Colonic mucosa (tissue), 4 donors: ENCODE measurements at regions not wholly inside any gene's neighbourhood (a gene's known extent, or its start where the extent isn't known, plus 50 kb on each side); places are given as distances from the start of the nearest gene placed in this dataset.

ENCODE experiments used
- DNase-seq: peaks from one replicate; pipeline ENCODE4 v3.0.0-alpha.2; 2020
- H3K27ac ChIP-seq: fragments of 200-600 bp; one replicate; pipeline ENCODE4 v1.8.0; 2021
- H3K27me3 ChIP-seq: fragments of 200-600 bp; one replicate; pipeline ENCODE4 v1.8.0; 2021
- H3K36me3 ChIP-seq: fragments of 200-600 bp; one replicate; pipeline ENCODE4 v1.8.0; 2021
- H3K4me1 ChIP-seq: fragments of 200-600 bp; one replicate; pipeline ENCODE4 v1.8.0; 2021; ENCODE audit warnings: mild to moderate bottlenecking
- H3K4me3 ChIP-seq: fragments of 200-600 bp; one replicate; pipeline ENCODE4 v1.8.0; 2021
- H3K9ac ChIP-seq, 2 donors: one replicate each; pipeline ENCODE4 v1.7.0; 2013; ENCODE audit warnings: control low read depth in 2 of 2, low read depth in 2 of 2, low read length in 2 of 2
- H3K9me3 ChIP-seq: fragments of 200-600 bp; one replicate; pipeline ENCODE4 v1.8.0; 2021
- intact Hi-C: fragments of 100-400 bp; cut with DNase I; formaldehyde crosslinking; loops from one replicate; pipeline ENCODE4 v1.14.1; 2022
- TF ChIP-seq, protein P1 (sequence below): fragments of 200-600 bp; IDR thresholded peaks from one replicate; pipeline ENCODE4 v1.8.0; 2022; ENCODE audit warnings: antibody characterized with exemption, mild to moderate bottlenecking
- donor health status: healthy.
- donor health status: DM: no; HTN: no; CAD: no.
- donor health status: DM: no; HTN: no; CAD: no.

DNA sequence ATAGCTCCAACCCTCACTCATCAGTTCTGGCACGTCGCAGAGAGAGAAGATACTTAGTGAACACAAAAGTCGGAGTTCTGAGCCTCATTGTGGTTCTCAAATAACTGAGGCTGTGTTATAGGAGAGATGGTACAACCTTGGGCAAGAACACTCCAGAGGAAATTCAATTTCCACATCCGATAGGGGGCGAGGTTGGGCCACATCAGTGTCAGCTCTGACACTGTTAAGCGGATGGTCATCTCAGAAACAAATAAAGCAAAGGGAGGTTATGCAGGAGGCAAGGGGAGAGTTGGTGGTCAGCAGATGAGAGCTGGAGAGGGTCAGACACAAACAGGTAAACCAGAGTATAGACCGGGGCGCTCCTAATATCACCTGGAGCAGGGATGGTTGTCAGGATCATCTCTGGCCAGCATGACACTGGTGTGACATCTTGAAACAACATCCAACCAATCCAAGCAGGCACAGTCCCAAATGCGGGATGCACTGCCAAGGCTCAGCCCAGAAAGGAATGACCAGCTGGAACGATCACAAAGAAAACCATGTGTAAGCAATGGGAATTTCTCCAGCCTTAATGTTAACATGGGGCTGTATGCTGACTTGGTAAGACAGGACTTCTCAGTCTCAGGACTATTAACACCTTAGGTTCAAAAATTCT is 331.8 kb downstream of the HACE1 start:
- DNase-seq, result peak; percentile 52
- no peaks in the 10 kb centered on the region for H3K9me3 ChIP-seq
- H3K36me3 ChIP-seq, result no peaks in the 10 kb centered on the region
- no peak overlapping the region for H3K9ac ChIP-seq
- intact Hi-C loops, result loop anchor here (5.0 kb wide), 1 partner anchor 244 kb away; no protein-coding TSS in a partner anchor
- TF ChIP-seq, protein P1, sequence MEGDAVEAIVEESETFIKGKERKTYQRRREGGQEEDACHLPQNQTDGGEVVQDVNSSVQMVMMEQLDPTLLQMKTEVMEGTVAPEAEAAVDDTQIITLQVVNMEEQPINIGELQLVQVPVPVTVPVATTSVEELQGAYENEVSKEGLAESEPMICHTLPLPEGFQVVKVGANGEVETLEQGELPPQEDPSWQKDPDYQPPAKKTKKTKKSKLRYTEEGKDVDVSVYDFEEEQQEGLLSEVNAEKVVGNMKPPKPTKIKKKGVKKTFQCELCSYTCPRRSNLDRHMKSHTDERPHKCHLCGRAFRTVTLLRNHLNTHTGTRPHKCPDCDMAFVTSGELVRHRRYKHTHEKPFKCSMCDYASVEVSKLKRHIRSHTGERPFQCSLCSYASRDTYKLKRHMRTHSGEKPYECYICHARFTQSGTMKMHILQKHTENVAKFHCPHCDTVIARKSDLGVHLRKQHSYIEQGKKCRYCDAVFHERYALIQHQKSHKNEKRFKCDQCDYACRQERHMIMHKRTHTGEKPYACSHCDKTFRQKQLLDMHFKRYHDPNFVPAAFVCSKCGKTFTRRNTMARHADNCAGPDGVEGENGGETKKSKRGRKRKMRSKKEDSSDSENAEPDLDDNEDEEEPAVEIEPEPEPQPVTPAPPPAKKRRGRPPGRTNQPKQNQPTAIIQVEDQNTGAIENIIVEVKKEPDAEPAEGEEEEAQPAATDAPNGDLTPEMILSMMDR, result peak; percentile 23
- H3K27me3 ChIP-seq, result no peaks in the 10 kb centered on the region
- H3K27ac ChIP-seq, result no peak overlapping the region
- no peaks in the 10 kb centered on the region for H3K4me1 ChIP-seq
- H3K4me3 ChIP-seq, result no peak overlapping the region

DNA sequence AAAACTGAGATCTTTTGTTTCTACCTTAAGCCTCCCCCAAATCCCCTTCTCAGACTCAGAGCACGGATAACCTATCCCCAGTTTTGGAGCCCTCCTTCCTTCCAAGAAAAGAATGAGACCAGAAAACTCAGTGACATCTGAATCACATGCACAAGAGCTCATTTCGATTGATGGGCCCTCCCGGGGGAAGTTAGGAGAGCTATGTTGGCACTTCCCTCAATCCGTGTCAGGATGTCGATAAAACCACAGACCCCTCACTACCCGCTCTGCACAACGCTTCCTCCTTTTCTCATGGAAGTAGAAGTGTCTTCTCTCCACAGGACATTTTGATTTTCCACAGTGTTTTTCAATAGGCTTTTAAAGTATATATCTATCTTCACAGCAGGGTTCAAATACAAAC is 332.4 kb downstream of the HACE1 start:
- no peaks in the 10 kb centered on the region for H3K9me3 ChIP-seq
- H3K4me3 ChIP-seq, result no peak overlapping the region
- TF ChIP-seq, protein P1, result no peak
- H3K27me3 ChIP-seq, result no peaks in the 10 kb centered on the region
- H3K36me3 ChIP-seq, result no peaks in the 10 kb centered on the region
- H3K27ac ChIP-seq, result no peak overlapping the region
- H3K4me1 ChIP-seq, result no peaks in the 10 kb centered on the region
- no peak for DNase-seq
- intact Hi-C loops, result loop anchor here (5.0 kb wide), 1 partner anchor 245 kb away; no protein-coding TSS in a partner anchor
- no peak overlapping the region for H3K9ac ChIP-seq

DNA sequence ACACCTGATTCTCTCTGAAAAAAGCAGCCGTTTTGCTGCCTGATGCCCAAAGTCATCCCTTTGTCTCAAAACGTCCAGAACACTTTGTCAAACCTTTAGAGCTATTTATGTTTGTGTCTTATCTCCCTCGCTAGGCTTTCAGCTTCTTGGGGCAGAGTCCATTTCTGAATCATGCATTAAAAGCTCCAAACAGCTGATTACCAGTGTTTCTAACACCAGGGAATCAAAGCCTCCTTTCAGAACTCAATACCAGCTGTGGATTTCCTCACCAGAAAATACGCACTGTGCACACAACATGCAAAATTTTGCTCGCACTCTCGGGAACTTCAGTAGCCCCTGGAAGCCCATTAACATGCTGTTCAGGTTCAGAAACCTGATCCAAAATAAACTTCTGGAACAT is 333.3 kb downstream of the HACE1 start:
- Histone ChIP-seq H3K36me3 (no peaks in the 10 kb centered on the region), H3K9me3 (no peaks in the 10 kb centered on the region), H3K27ac (no peak overlapping the region), H3K4me3 (no peak overlapping the region), H3K27me3 (no peaks in the 10 kb centered on the region), H3K9ac (no peak overlapping the region), H3K4me1 (no peaks in the 10 kb centered on the region)
- no peak for DNase-seq
- TF ChIP-seq, protein P1, result no peak
- intact Hi-C loops, result loop anchor here (5.0 kb wide), 1 partner anchor 246 kb away; no protein-coding TSS in a partner anchor

DNA sequence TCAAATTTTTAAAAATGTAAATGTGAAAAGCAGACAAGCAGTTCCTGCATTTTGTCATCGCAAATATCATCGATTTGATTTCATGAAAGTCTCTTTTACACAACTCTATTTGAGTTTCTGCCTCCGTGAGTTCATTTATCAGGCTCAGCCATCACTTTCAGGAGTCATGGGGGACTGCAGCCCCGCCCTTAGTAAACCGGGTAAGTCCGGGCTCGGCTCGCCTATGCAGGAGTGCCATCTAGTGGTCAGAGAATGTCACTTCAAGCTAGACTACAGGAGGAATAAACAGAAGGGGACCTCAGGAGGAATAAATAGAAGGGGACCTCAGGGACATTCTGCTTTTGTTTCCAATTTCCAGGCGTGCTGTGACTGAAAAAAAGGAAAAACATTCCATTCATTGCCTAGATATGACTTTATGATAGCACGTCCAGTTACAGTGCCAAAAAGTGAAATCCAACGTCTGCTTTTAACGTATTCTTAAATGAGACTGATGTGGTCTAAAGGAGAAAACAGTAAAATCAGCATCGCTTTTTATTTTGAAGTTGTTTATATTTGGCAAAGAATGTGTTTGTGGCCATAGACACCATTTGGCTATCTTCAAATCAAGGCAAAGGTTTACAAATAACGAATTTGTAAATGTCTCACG is 333.9 kb downstream of the HACE1 start:
- intact Hi-C loops, result loop anchor here (5.0 kb wide), 1 partner anchor 247 kb away; no protein-coding TSS in a partner anchor
- Histone ChIP-seq H3K4me3 (no peak overlapping the region), H3K36me3 (no peaks in the 10 kb centered on the region), H3K27ac (no peak overlapping the region), H3K9me3 (no peaks in the 10 kb centered on the region), H3K9ac (no peak overlapping the region), H3K27me3 (no peaks in the 10 kb centered on the region), H3K4me1 (no peaks in the 10 kb centered on the region)
- TF ChIP-seq, protein P1, result peak; percentile 86
- peak; percentile 69 for DNase-seq

DNA sequence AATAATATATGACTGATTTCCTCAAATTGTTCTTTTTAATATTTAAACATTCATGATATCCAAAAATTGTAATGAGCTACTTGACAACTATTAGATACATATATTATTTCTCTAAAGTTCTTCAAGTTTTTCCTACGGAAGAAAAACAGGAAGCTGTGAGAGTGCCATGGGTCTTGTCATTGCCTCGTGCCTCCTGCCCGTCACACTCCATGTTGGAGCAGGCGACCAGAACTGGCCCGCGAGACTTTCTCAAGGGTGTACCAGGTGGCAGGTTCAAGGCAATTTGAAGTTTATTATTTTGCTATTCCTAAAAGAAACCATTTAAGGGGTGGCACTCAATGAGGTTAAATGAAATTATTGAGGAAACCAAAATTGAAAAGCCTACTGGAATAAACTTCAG is 337.2 kb downstream of the HACE1 start:
- H3K9me3 ChIP-seq, result no peaks in the 10 kb centered on the region
- no peak overlapping the region for H3K27ac ChIP-seq
- DNase-seq, result no peak
- no peaks in the 10 kb centered on the region for H3K36me3 ChIP-seq
- no peak overlapping the region for H3K9ac ChIP-seq
- no peak overlapping the region for H3K4me3 ChIP-seq
- H3K4me1 ChIP-seq, result no peaks in the 10 kb centered on the region
- H3K27me3 ChIP-seq, result no peaks in the 10 kb centered on the region
- intact Hi-C loops, result no loop called here
- TF ChIP-seq, protein P1, result no peak
